Stimulated activated CD8-positive, alpha-beta memory T cell treated with anti-CD3 and anti-CD28 coated beads, Interleukin-12 subunit alpha, Interleukin-12 subunit beta, amount 100 ng/mL, for 1 hour (primary cell): ENCODE measurements at regions not wholly inside any gene's neighbourhood (a gene's known extent, or its start where the extent isn't known, plus 50 kb on each side); places are given as distances from the start of the nearest gene placed in this dataset.

Source experiments
- DNase-seq: peaks from one replicate; pipeline ENCODE4 v3.0.0-alpha.2; 2020; ENCODE audit warnings: low read depth

GRCh38 chr12:91999823-92000222 lies 145.8 kb downstream of the BTG1 start:
- no peak for DNase-seq

- DNase-seq: no peak
These were observed 147.3 kb downstream of the BTG1 start for GRCh38 chr12:91998316-91998715.

GRCh38 chr12:91994208-91994797 lies 151.3 kb downstream of the BTG1 start:
- no peak for DNase-seq

- no peak for DNase-seq
These were observed 152.2 kb downstream of the BTG1 start for GRCh38 chr12:91993287-91994017.

- no peak for DNase-seq
These were observed 154.1 kb downstream of the BTG1 start for GRCh38 chr12:91991399-91992187.

GRCh38 chr12:91990525-91990924 lies 155.1 kb downstream of the BTG1 start:
- no peak for DNase-seq

GRCh38 chr12:91989143-91989542 lies 156.5 kb downstream of the BTG1 start:
- DNase-seq: no peak

GRCh38 chr12:91988086-91988923 lies 157.3 kb downstream of the BTG1 start:
- DNase-seq: no peak

GRCh38 chr12:91986084-91986483 lies 159.6 kb downstream of the BTG1 start:
- no peak for DNase-seq

- DNase-seq: no peak
These were observed 160.5 kb downstream of the BTG1 start for GRCh38 chr12:91985002-91985787.

- DNase-seq: no peak
These were observed 161.1 kb downstream of the BTG1 start for GRCh38 chr12:91984556-91984955.

- DNase-seq: no peak
These were observed 161.7 kb downstream of the BTG1 start for GRCh38 chr12:91983935-91984334.

- no peak for DNase-seq
These were observed 162.7 kb downstream of the BTG1 start for GRCh38 chr12:91982946-91983345.

GRCh38 chr12:91980389-91980821 lies 165.2 kb downstream of the BTG1 start:
- DNase-seq: no peak

- DNase-seq: no peak
These were observed 167.5 kb downstream of the BTG1 start for GRCh38 chr12:91978143-91978542.

GRCh38 chr12:91975891-91976290 lies 169.8 kb downstream of the BTG1 start:
- no peak for DNase-seq

GRCh38 chr12:91974541-91975085 lies 171.0 kb downstream of the BTG1 start:
- DNase-seq: no peak

- no peak for DNase-seq
These were observed 171.8 kb downstream of the BTG1 start for GRCh38 chr12:91973813-91974212.

- no peak for DNase-seq
These were observed 172.8 kb downstream of the BTG1 start for GRCh38 chr12:91972896-91973295.

GRCh38 chr12:91968777-91969171 lies 176.9 kb downstream of the BTG1 start:
- no peak for DNase-seq
